ENCODE measurements at regions not wholly inside any gene's neighbourhood (a gene's known extent, or its start where the extent isn't known, plus 50 kb on each side); places are given as distances from the start of the nearest gene placed in this dataset.

DNA sequence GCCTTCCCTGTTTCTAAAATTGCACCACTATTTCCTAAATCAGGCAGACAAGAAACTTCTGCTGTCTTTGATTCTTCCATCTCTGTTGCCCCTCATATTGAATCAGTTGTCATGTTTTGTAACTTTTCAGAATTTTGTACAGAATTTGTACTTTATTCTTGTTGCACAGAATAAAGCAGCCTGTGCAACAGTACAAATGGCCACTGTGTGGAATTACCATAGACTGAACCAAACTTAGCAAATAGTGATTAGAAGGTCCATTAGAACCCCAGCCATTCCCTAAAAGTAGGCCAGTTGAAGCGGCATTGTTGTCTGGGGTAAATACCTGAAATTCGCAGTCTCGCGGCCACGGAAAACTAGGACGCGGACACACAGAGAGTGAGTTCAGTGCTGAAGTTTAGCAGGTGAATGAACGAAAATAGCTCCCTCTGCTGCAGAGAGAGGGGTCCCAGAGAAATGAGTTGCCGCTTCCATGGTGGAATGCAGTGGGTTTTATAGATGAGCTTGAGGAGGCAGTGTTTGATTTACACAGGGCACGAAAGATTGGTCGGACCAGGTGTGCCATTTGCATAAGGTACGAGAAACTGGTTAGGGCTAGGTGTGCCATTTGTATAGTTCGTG lies 71.8 kb downstream of the C4orf33 start:
- DNase-seq (ENCODE audit: low spot score), result no peak

DNA sequence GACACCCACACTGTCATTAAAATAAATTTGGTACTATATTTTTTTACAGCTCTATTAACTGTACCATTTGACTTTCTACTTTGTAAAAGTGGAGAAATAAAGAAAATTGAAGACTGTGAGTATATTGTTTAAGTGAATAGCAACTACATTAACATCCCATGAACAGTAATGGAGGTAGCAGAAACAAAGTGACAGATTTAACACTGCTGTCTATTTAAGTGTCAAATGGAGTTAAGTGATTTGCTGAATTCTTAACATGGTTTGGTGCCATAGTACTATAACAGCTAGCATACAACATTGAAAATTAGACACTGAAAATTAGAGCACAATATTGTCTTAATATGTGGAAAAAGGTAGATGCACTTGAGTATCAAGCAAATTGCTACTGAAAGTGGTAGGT lies 76.2 kb downstream of the C4orf33 start:
- DNase-seq (ENCODE audit: low spot score), result no peak

DNA sequence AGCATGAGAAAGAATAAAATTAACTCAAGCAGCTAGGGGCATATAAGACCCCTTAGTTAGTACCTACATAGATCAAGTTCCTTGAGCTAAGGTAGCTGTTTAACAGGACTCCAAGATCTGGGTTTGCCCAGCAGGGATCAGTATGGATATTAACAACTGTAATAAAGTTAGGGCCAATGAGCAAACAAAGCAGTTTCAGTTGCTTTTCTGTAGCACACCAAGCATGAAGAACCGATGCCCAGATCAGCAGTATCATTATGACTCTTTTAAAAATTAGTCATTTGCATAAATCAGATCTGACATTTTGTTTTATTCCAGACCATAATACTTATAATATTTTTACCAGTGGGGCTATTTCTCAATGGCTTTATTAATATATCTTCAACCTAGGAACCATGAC lies 80.9 kb downstream of the C4orf33 start:
- peak; percentile 1 for DNase-seq (ENCODE audit: low spot score)

GRCh38 chr4:129179276-129179675 lies 83.3 kb downstream of the C4orf33 start:
- DNase-seq (ENCODE audit: low spot score), result no peak

DNA sequence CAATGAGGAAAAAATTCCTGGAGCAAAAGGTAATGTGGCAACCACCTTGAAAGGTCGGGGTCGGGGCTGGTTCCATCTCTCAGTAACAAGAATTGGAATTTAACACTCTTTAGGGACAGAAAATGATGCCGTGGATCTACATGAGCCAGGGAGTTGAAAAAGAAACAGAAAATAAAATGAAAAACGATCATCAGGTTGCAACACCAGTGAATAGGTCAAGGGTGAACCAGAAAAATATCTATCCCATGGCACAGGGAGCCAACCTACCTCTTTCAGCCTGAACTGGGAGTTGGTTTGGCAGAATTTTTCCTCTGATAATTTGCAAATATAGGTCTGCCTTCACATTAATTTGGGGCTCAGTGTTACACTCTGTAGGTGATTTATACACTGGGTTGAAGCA lies 93.7 kb downstream of the C4orf33 start:
- DNase-seq (ENCODE audit: low spot score), result no peak

GRCh38 chr4:129193357-129194100 lies 97.6 kb downstream of the C4orf33 start:
- DNase-seq (ENCODE audit: low spot score), result no peak

DNA sequence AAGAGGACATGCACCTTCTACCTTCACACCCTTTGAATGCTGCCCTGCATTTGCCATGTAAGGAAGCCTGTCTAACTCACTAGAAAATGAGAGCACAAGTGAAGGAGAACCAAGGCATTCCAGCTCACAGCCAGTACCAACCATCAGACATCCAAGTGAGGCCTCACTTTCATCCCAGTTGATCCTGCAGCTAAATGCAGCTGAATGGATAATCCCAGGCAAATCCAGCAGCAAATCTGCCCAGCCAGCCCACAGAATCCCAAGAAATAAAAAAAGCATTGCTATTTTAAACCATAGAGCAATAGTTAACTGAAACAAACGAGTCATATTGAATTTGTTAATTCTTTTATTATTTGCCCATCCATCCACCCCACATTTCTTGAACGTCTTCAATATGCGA lies 112.5 kb downstream of the C4orf33 start:
- no peak for DNase-seq (ENCODE audit: low spot score)

DNA sequence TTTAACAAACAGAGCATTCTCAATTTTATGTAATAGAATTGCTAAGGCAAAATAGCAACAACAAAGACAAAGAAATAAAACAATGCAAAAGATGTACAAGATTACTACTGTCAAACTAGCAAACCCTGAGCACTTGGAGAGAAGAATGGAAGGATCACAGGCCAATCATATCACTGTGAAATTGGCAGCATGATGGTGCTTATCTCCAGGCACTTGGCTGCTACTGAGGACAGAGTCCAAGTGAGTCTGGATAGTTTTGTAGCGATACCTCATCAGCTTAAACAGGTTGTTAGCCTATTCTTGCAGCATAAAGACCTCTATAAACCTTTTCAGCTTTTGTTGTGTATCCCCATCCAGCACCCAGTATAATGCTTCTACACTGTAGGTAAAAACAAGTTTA lies 117.7 kb downstream of the C4orf33 start:
- DNase-seq (ENCODE audit: low spot score), result no peak

- no peak for DNase-seq (ENCODE audit: low spot score)
These were observed 122.4 kb downstream of the C4orf33 start for GRCh38 chr4:129218360-129218759.

DNA sequence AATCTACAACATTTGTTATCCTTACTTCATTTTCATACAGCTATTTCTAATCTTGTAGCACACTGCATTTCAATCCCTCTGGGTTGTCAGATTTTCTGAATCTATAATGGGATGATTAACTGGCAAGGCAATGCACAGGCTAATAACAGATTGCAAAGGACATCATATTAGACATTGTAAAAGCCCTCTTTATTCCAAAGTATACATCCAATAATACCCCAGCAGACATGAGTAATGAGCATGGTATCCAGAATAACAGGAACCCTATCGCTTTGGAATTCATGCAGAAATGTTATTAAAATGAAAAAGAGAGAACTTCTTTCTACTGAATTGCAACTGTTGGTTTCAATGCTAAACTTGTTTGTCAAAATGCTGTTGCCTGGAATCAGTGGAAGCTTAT lies 122.9 kb downstream of the C4orf33 start:
- no peak for DNase-seq (ENCODE audit: low spot score)

- no peak for DNase-seq (ENCODE audit: low spot score)
These were observed 124.3 kb downstream of the C4orf33 start for GRCh38 chr4:129220254-129220653.

DNA sequence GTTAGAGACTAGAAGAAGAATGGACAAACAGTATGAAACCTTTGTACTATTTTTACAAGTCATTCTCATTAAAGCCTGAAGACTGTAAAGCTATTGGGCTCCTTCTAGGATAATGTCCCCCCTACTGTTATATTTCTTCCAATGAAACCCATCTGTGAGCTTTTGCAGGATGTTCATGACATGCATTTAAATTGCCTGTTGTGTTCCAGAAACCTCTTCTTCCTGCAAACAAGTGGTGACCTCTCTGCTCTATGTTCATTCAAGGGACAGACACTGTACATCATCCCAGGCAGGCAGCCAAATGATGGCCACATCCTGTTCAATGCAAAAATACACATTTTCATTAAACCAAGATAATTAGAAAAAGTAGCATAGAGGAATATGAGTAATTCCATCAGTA lies 128.0 kb downstream of the C4orf33 start:
- no peak for DNase-seq (ENCODE audit: low spot score)

DNA sequence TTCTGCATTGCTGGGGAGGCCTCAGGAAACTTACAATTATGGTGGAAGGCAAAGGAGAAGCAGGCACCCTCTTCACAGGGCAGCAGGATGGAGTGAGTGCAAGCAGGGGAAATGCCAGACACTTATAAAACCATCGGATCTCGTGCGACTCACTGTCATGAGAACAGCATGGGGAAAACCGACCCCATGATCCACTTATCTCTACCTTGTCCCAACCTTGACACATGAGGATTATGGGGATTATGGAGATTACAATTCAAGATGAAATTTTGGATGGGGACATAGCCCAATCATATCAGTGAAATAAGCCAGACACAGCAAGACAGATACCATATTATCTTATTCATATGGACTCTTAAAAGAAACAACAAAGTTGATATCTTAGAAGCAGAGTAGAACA lies 134.9 kb downstream of the C4orf33 start:
- DNase-seq (ENCODE audit: low spot score), result no peak

DNA sequence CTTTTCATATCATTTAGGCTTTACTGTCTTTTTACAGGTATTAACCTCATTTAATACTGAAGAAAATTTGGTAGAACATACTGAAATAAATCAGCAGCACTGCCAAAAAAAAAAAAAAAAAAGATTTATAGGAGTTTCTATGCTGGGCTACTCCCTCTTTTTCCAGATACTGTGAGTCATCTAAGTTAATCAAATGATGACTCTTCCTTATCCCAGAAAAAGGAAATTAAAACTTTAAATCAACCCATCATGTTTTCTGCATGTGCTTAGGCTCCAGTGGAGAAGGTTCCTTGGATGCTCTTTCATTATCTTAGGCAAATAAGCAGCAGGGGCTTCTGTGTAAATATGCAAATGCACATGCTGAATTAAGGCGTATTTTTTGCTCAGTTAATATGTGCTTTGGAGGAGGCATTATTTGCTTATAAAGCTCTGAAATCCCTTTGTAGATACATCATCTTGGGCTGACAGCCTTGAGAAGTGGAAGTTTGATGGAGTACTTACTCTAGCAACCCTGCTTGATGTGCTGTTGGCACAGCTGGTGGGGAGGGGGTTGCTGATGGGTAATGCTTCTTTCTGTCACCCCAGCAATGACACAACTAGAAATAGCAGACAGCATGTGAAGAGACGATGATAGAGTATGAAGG lies 136.1 kb downstream of the C4orf33 start:
- DNase-seq (ENCODE audit: low spot score), result no peak

DNA sequence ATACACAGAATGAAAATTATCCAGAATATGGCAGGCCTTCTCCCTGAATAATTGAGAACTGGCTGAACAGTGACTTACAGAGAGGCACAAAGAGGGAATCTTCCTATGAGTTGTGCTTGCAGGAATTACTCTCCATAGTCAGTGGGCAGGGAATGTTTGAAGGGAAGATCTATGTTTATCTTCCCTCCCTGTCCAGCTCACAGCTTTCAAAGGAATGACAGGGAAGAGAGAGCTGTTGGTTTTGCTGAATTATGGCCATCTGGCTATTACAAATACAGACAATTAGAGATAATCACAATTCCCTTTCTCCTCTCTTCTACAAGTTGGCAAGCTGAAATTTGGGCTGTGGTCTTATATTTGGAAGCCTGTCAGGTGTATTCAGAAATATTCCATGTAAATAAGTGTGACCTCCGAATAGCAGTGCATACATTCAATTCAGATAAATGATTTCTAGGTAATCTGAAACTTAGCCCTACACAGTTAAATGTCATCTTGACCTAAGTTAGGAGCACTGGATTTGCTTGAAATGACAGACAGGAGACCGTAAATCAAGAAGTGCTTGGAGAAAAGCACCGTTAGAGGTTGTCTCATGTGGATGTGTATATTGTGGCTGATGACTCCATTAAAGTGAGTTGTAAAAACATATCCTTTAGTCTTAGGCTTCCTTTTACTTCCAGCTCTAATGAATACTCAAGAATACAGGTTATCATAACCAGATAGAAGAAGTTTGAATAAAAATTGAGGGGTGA lies 136.8 kb downstream of the C4orf33 start:
- no peak for DNase-seq (ENCODE audit: low spot score)

DNA sequence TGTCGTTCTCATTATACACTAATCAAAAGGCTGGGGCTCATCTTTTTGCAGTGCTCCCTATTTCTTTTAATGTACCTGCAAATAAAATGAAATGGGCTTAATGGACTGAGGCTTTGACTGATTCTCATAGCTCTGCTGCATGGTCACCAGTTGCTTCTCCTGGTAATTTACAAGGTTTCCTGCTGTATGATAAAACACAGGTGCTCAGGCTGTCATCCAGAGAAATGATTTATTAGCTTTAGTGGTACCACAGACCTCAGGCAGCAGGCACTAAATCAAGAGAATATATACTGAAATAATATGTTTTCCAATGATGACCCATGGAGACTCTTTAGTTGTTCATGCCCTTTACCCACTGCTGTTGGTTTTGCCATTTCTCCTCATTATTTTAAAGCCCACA lies 137.7 kb downstream of the C4orf33 start:
- DNase-seq (ENCODE audit: low spot score), result no peak

DNA sequence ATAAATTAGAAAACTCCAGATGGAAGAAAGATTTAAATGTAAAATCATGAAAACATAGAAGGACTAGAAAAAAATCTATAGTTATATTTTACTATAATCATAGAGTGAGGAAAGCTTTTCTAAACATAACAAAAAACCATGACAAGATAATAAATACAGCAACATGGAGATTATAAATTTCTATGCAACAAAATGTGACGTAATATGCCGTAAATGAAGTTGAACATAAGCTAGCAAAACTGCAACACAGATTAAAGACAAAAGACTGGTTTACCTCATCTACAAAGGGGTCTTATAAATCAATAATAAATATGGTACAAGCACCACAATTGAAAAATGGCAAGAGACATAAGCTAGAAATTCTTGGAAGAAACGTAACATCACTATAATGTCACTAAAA lies 140.4 kb downstream of the C4orf33 start:
- DNase-seq (ENCODE audit: low spot score), result no peak

GRCh38 chr4:129239088-129239487 lies 143.1 kb downstream of the C4orf33 start:
- no peak for DNase-seq (ENCODE audit: low spot score)

DNA sequence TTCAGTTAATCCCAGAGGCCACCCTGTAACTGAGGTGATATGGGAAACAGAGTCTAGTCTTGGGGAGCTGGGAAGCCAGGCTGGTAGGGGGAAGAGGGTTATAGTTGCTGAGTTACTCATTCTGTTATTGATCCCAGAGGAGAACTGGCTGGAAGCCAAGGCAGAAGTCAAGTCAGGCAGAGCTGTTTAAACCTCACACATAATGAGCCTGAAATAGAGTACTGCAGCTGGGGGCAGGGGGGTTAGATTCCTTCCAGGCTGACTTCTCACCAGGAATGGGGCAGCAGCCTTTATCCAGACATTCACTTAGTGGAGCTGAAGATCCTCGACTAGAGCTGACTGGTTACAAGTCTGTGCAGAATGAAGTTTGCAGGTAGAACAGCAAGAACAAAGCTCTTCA lies 144.9 kb downstream of the C4orf33 start:
- no peak for DNase-seq (ENCODE audit: low spot score)

GRCh38 chr4:129246145-129246544 lies 150.2 kb downstream of the C4orf33 start:
- DNase-seq (ENCODE audit: low spot score), result no peak

DNA sequence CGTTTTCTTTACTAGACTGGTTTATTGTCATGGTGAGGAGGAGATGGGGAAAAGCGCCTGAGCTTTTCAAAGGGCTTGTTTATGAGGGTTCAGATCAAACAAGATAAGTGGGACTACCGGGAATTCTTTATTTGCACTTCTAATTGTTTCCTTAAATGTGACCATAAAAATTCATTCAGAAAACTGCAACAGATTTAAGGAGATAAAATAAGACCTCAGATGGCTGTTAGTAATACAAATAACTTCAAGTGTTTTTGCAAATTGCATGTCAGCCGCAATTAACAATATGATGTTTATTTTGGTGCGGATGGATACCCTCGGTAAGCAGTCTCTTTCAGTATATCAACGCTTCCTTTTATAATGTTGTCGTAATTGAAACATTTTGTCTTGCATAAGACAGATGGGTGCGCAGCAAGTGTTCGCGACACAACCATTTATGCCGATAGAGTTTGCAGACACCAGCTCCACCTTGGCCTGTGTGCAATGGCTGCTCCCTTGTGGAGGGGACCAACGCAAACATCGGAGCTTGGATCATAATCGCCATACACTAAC lies 151.0 kb downstream of the C4orf33 start:
- no peak for DNase-seq (ENCODE audit: low spot score)

DNA sequence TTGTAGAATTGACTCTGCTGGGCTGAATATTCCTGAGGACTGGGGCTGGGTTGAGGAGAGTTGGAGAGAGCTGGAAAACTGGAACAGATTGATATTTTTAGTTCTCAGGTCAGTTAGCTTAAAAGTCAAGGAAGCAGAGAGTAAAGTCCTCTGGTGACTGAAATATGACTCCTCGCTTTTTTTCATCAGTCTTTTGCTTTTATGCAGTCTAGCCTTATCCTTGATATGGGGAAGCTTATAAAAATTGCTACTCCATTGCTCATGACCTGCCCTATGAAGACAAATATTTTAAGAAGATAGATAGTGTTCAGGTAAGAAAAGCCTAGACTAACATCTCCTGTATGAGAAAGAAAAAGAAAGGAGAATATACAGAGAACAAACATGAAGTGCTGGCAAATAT lies 152.7 kb downstream of the C4orf33 start:
- no peak for DNase-seq (ENCODE audit: low spot score)

DNA sequence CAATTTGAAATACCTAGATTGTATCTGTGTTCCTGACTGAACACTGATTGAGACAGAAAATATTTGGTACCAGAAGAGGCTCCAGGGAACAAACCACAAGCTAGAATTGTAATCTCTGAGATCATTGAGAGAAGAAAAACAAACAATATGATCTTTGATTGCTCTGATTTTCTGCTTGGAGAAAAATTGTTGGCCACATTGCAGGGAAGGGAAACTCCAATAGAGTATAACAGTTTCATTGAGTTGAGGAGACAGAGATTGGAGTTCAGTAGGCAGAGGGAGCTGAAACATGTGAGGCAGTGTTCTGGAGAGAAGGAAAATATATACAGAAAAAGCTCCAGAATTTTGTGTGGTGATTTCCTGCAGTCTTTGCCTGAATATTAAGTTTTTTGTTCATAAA lies 158.2 kb downstream of the C4orf33 start:
- no peak for DNase-seq (ENCODE audit: low spot score)
